Transverse colon (tissue), 4 donors: ENCODE measurements at regions not wholly inside any gene's neighbourhood (a gene's known extent, or its start where the extent isn't known, plus 50 kb on each side); places are given as distances from the start of the nearest gene placed in this dataset.

ENCODE experiments used
- POLR2A ChIP-seq: fragments of 450-650 bp; IDR thresholded peaks from one replicate; pipeline ENCODE4 v1.6.1; 2016; ENCODE audit warnings: antibody characterized with exemption, mild to moderate bottlenecking, moderate library complexity
- POLR2AphosphoS5 ChIP-seq, 3 donors: sonication (generic); formaldehyde crosslinking; IDR thresholded peaks; one replicate each; pipeline ENCODE4 v1.6.1; 2016; ENCODE audit warnings: antibody characterized with exemption in 3 of 3
- TF ChIP-seq, protein P1 (sequence below), 5 experiments: fragments of 200-600 bp in 3 of 5; fragments of 450-650 bp in 2 of 5; sonication (generic) in 3 of 5; IDR thresholded peaks; 1 replicate in 2 of 5; 2 replicates in 3 of 5; pipeline ENCODE4 v1.5.1; 2016 to 2017; ENCODE audit warnings: antibody characterized with exemption in 5 of 5, inconsistent platforms in 3 of 5, mild to moderate bottlenecking in 2 of 5, moderate library complexity in 1 of 5

DNA sequence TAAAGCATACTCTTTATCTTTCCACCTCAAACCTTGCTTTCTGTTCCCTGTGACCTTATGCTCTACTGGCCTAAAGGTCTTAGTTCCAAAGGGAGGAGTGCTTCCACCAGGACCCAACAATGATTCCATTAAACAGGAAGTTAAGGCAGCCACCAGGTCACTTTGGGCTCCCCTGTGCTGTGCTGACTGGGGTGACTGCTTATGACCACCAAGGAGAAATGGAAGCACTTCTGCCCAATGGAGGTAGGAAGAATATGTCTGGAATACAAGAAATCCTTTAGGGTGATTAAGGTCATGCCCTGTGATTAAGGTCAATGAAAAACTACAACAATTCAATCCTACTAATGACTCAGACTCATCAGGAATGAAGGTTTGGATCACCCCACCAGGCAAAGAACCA, 233.8 kb upstream of the CDH11 start:
- no peak for TF ChIP-seq POLR2A
- TF ChIP-seq POLR2AphosphoS5 (IDR thresholded peaks at IDR 0.05), result no peak
- TF ChIP-seq, protein P1, sequence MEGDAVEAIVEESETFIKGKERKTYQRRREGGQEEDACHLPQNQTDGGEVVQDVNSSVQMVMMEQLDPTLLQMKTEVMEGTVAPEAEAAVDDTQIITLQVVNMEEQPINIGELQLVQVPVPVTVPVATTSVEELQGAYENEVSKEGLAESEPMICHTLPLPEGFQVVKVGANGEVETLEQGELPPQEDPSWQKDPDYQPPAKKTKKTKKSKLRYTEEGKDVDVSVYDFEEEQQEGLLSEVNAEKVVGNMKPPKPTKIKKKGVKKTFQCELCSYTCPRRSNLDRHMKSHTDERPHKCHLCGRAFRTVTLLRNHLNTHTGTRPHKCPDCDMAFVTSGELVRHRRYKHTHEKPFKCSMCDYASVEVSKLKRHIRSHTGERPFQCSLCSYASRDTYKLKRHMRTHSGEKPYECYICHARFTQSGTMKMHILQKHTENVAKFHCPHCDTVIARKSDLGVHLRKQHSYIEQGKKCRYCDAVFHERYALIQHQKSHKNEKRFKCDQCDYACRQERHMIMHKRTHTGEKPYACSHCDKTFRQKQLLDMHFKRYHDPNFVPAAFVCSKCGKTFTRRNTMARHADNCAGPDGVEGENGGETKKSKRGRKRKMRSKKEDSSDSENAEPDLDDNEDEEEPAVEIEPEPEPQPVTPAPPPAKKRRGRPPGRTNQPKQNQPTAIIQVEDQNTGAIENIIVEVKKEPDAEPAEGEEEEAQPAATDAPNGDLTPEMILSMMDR (IDR thresholded peaks at IDR 0.05), result no peak
